Large intestine (tissue), 3 donors: ENCODE measurements at regions not wholly inside any gene's neighbourhood (a gene's known extent, or its start where the extent isn't known, plus 50 kb on each side); places are given as distances from the start of the nearest gene placed in this dataset.

ENCODE experiments used
- DNase-seq, 2 donors: peaks; one replicate each; pipeline versions ENCODE4 v3.0.0 to v3.0.0-alpha.2; 2013
- H3K27ac ChIP-seq: one replicate; pipeline ENCODE4 v1.5.1; 2013; ENCODE audit warnings: low read length
- H3K27me3 ChIP-seq: 2 replicates; pipeline ENCODE4 v1.6.1; 2013; ENCODE audit warnings: low read length; ENCODE audit not compliant: control insufficient read depth, insufficient read depth
- H3K36me3 ChIP-seq: 2 replicates; pipeline ENCODE4 v1.6.1; 2013; ENCODE audit warnings: low read length; ENCODE audit not compliant: control insufficient read depth, insufficient read depth
- H3K4me1 ChIP-seq: one replicate; pipeline ENCODE4 v1.6.1; 2013; ENCODE audit warnings: low read length; ENCODE audit not compliant: control insufficient read depth, insufficient read depth
- H3K4me3 ChIP-seq: one replicate; pipeline ENCODE4 v1.5.1; 2013; ENCODE audit warnings: low read length
- H3K9me3 ChIP-seq: one replicate; pipeline ENCODE4 v1.6.1; 2013; ENCODE audit warnings: mild to moderate bottlenecking, low read depth, low read length, moderate library complexity; ENCODE audit not compliant: control insufficient read depth
- WGBS: methylation state at CpG from one replicate; pipeline ENCODE4 v1.1.5; 2013; ENCODE audit warnings: low lambda C conversion rate; ENCODE audit not compliant: insufficient coverage; 5-methylcytosine and 5-hydroxymethylcytosine counted together

DNA sequence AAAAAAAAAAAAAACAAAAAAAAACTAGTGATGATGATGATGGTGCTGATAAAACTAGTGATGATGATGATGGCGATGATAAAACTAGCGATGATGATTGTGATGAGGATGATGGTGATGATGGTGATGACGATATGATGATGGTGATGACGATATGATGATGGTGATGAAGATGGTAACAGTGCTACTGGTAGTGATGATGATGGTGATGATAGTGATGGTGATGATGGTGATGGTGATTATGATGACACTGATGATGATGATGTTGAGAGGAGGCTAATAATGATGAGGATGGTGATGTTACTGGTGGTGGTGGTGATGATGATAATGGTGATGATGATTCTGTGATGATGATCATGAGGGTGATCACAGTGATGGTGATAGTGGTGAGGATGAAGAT is 345.5 kb upstream of the CDH4 start:
- H3K36me3 ChIP-seq = no peaks in the 10 kb centered on the region

DNA sequence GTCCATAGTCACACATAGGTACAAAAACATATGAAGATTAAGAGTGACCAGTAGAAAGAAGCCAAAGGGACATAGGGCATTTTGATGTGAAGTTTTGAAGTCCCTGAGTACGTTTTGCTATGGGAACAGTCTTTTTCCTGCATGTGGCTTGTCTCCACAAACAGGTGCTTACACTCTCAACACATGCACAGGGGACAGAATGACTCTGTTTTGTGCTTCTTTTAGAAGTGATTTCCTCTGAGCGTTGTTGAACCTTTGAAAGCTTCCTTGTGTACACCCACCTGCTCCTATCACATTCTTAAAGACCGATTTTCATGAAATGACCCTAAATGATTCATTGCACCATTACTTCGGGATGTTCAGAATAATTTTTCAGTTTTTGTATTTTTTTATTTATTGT is 338.8 kb upstream of the CDH4 start:
- Histone ChIP-seq H3K36me3 (no peaks in the 10 kb centered on the region), H3K27me3 (no peaks in the 10 kb centered on the region), H3K4me1 (no peaks in the 10 kb centered on the region), H3K9me3 (no peaks in the 10 kb centered on the region), H3K4me3 (no peak overlapping the region), H3K27ac (no peak overlapping the region)
- no peak for DNase-seq
- 47% methylated on average over 2 of the region's 4 CpGs for WGBS

More for the DNA sequence above, 345.5 kb upstream of the CDH4 start:
- no peaks in the 10 kb centered on the region for H3K4me1 ChIP-seq
- no peak overlapping the region for H3K27ac ChIP-seq
- DNase-seq = no peak
- no peaks in the 10 kb centered on the region for H3K9me3 ChIP-seq
- WGBS = 96% methylated on average over 4 of the region's 4 CpGs
- H3K4me3 ChIP-seq = no peak overlapping the region
- H3K27me3 ChIP-seq = no peaks in the 10 kb centered on the region

DNA sequence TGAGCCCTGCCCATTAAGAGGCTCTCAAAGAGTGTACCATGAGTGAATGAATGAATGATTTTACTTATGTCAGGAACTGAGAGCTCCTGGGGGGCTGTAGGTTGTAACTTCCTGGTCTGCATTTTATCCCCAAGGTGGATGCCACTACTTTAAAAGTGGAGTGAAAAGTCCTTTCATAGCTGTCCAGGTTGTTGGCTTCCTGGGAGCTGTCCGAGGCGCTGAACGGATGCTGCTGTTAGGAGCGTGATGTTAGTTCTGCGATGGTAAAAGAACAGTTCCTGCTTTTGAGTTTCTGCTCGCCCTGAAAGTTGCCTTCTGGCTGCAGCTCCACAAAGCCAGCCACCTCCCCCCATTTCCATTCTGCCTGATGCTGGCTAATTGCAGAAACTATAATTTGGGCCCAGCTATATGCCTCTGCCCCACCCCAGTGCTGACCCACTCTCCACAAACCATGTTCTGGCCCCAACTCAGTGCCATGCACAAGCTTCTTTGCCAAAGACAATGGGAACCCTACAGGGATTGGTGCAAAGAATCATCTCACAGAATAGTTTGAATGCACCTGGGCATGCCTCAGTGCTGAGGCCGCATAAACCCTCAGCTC is 330.9 kb upstream of the CDH4 start:
- Histone ChIP-seq H3K36me3 (no peaks in the 10 kb centered on the region), H3K4me1 (no peaks in the 10 kb centered on the region), H3K9me3 (no peaks in the 10 kb centered on the region), H3K27ac (no peak overlapping the region), H3K4me3 (no peak overlapping the region), H3K27me3 (no peaks in the 10 kb centered on the region)
- no peak for DNase-seq
- no CpG with 5 or more reads among the region's 7 CpGs for WGBS

DNA sequence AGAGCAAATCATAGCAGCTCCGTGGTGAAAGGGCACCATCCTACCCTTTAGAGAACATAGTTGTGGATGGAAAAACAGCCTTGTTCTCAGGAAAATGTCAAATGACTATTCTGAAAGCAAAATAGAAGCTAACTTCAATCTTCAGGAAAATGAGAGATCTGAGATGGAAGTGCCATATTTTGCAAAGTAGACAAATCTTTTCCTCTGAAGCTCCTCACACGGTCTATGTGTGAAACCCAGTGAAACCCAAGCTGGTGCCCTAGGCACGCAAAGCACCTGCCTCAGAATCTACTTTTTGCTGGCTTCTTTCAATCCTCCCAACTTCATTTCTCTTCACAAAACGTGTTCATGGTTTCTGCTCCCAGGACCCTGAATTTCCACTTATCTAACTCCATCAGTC is 325.2 kb upstream of the CDH4 start:
- 90% methylated on average over 2 of the region's 4 CpGs for WGBS
- Histone ChIP-seq H3K36me3 (no peaks in the 10 kb centered on the region), H3K4me3 (no peak overlapping the region), H3K27ac (no peak overlapping the region), H3K9me3 (no peaks in the 10 kb centered on the region), H3K4me1 (no peaks in the 10 kb centered on the region), H3K27me3 (no peaks in the 10 kb centered on the region)
- no peak for DNase-seq

DNA sequence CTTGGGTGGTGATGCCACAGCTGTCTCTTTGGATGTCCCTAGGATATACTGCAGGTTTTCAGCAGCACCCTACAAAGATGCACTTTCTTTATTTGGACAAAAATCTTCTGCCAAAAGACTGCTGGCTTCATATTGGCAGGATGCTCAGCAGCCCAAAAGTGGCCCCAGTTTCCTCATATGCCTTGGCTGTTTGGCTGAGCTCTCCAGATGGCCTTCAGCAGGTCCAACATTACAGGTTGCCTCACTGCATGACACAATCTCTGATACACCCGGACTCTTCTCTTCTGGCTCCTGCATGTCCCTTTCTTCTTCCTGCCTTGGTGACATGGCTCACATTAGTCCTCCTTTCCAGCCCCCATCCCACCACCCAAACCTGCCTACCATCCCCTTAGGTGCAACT is 323.7 kb upstream of the CDH4 start:
- H3K4me3 ChIP-seq = no peak overlapping the region
- no peak for DNase-seq
- H3K9me3 ChIP-seq = no peaks in the 10 kb centered on the region
- H3K36me3 ChIP-seq = no peaks in the 10 kb centered on the region
- H3K4me1 ChIP-seq = no peaks in the 10 kb centered on the region
- WGBS = 60% methylated on average over 1 of the region's 1 CpG
- no peaks in the 10 kb centered on the region for H3K27me3 ChIP-seq
- no peak overlapping the region for H3K27ac ChIP-seq

DNA sequence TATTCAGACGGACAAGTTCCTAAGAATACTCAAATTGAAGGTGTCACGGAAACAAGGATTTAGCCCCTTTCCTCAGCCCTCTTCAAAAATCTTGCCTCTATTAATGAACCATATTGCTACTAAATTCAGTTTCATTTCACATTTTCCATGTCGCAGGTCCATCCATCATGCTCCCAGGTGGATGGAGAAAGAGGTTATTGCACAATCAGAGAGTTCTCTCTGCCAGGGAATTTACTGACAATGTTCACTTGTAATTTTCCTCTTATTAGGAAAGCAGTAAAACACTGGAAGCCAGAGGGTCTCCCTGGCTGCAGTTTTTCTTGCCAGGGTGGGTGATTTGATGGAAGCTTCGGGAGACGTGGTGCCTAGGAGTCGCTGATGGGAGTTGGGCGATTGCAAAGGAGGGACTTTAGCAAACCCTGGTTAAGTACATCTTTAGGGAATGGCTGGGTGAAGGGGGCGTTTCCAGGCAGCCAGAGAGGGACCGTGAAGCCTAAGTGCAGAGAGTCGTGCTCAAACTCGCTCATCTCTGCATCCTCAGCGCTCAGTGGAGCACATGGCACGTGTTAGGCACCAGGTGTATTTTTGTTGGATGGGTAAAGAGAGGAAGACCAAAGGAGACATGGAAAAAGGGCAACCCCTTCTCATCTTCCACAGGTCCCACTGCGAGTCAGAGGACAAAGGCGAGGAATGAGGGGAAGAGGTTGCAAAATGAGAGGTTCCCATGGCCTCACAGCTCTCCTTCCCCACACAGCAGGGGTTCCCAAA is 321.9 kb upstream of the CDH4 start:
- Histone ChIP-seq H3K9me3 (no peaks in the 10 kb centered on the region), H3K27ac (no peak overlapping the region), H3K36me3 (no peaks in the 10 kb centered on the region), H3K4me1 (no peaks in the 10 kb centered on the region), H3K27me3 (no peaks in the 10 kb centered on the region), H3K4me3 (no peak overlapping the region)
- WGBS = no CpG with 5 or more reads among the region's 15 CpGs
- no peak for DNase-seq

DNA sequence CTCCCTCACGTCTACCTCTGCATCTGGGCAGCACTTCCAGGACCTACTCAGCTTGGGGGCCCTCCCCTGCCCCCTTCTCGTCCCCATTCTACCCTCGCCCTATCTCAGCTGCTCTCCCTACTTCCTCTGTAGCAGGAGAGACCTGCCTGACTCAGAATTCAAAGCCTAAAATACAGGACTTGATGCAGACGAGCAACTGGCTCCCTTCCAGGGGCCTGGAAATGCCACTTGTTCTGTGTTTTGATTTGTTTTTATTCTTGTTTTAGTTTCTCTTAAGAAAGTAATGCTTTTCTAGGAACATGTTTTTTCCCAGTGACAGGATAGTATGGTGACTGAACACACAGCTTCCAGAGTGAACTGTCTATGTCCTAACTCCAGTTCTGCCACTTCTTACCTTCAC is 320.4 kb upstream of the CDH4 start:
- H3K9me3 ChIP-seq = no peaks in the 10 kb centered on the region
- no peak for DNase-seq
- no peaks in the 10 kb centered on the region for H3K4me1 ChIP-seq
- H3K4me3 ChIP-seq = no peak overlapping the region
- no CpG with 5 or more reads among the region's 4 CpGs for WGBS
- no peaks in the 10 kb centered on the region for H3K36me3 ChIP-seq
- no peaks in the 10 kb centered on the region for H3K27me3 ChIP-seq
- H3K27ac ChIP-seq = no peak overlapping the region

DNA sequence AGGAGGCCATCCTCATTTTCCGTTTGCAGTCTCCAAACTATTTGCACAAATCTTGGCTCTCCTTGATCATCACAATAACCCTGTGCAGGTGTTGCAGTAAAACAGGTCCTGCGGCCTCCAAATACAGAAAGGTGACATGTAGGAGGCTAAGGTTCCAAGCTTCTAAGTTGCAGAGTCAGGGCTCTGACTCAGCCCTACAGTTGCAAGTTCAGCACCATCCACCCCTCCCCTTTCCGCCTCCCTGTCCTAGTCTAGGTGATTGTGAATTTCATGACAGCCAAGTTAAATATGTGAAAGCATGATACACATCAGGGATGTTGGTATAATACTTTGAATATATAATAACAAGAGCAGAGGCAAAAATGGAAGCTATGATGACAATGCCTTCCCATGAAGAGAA is 317.3 kb upstream of the CDH4 start:
- H3K4me3 ChIP-seq = no peak overlapping the region
- no peaks in the 10 kb centered on the region for H3K4me1 ChIP-seq
- no peak for DNase-seq
- H3K9me3 ChIP-seq = no peaks in the 10 kb centered on the region
- no peaks in the 10 kb centered on the region for H3K36me3 ChIP-seq
- no CpG with 5 or more reads among the region's 3 CpGs for WGBS
- no peaks in the 10 kb centered on the region for H3K27me3 ChIP-seq
- H3K27ac ChIP-seq = no peak overlapping the region

DNA sequence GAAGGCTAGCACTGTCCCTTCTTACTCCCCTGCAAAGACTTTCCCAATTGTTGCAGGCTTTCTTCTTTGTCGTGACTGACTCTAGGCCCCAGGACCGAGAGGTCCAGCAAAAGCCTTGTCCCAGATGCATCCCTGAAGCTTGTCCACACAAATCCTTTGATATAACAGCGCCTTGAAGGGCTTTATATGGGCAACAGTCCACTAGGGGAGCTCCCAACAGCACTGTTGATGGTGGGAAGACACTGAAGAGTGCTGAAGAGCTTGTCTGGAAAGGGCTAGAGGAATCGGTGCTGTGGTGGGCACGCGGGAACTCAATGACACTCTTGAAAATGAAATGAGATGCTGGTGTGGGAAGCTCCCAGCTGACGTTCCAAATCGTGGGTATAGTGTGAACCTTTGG is 316.1 kb upstream of the CDH4 start:
- no peaks in the 10 kb centered on the region for H3K9me3 ChIP-seq
- no peaks in the 10 kb centered on the region for H3K4me1 ChIP-seq
- no peak for DNase-seq
- no peak overlapping the region for H3K4me3 ChIP-seq
- H3K27ac ChIP-seq = no peak overlapping the region
- H3K36me3 ChIP-seq = no peaks in the 10 kb centered on the region
- no CpG with 5 or more reads among the region's 8 CpGs for WGBS
- no peaks in the 10 kb centered on the region for H3K27me3 ChIP-seq

DNA sequence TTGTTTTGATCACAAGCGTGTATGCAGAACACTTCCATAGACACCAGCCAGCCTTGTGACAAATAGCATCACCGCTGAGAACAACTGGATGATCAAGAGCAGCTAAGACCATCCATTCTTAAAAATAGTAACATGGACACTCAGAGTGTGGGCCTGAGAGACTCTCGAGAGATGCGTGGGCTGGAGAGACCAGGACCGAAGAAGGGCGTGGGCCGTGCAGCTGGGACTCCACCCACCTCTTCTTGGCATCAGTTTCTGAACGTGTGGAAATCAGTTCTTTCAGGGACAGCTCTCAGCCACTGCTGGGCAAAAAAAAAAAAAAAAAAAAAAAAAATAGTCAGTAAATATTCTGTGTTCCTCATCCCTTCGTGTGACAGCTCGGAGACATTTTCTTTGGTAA is 314.5 kb upstream of the CDH4 start:
- Histone ChIP-seq H3K9me3 (no peaks in the 10 kb centered on the region), H3K36me3 (no peaks in the 10 kb centered on the region), H3K4me3 (no peak overlapping the region), H3K4me1 (no peaks in the 10 kb centered on the region), H3K27ac (no peak overlapping the region), H3K27me3 (no peaks in the 10 kb centered on the region)
- WGBS = no CpG with 5 or more reads among the region's 10 CpGs
- no peak for DNase-seq

DNA sequence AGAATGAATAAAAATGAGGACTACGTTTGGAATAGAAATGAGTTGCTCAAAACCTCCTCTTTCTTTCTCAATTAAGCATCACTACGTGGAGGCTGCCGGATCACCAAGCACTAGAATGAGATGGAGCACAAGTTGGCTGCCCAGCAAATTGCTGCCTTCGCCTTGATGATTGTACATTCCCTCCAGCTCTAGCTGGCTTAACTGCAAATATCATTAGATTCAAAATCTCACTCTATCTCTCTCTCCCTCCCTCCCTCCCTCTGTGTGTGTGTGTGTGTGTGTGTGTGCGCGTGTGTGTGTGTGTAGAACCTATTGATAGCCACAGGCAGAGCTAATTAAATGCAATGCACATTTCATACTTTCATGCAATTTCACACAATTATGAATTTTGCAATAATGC is 310.7 kb upstream of the CDH4 start:
- no peaks in the 10 kb centered on the region for H3K9me3 ChIP-seq
- H3K27me3 ChIP-seq = no peaks in the 10 kb centered on the region
- H3K4me1 ChIP-seq = no peaks in the 10 kb centered on the region
- no peak overlapping the region for H3K4me3 ChIP-seq
- no peak overlapping the region for H3K27ac ChIP-seq
- H3K36me3 ChIP-seq = no peaks in the 10 kb centered on the region
- no CpG with 5 or more reads among the region's 6 CpGs for WGBS
- DNase-seq = no peak
